Fibroblast of mammary gland (primary cell): ENCODE measurements at regions not wholly inside any gene's neighbourhood (a gene's known extent, or its start where the extent isn't known, plus 50 kb on each side); places are given as distances from the start of the nearest gene placed in this dataset.

Experiments
- DNase-seq: peaks from one replicate; pipeline ENCODE4 v3.0.0-alpha.2; 2010; ENCODE audit warnings: low read depth
- H3K4me3 ChIP-seq: 2 replicates; pipeline ENCODE4 v1.5.1; 2011; ENCODE audit warnings: low read depth, mild to moderate bottlenecking, low read length, moderate library complexity; ENCODE audit not compliant: control insufficient read depth
- TF ChIP-seq, protein P1 (sequence below): conservative IDR thresholded peaks from 2 replicates; pipeline ENCODE4 v1.5.1; 2011; ENCODE audit warnings: low read depth, low read length, inconsistent platforms; ENCODE audit not compliant: control insufficient read depth, insufficient read depth

DNA sequence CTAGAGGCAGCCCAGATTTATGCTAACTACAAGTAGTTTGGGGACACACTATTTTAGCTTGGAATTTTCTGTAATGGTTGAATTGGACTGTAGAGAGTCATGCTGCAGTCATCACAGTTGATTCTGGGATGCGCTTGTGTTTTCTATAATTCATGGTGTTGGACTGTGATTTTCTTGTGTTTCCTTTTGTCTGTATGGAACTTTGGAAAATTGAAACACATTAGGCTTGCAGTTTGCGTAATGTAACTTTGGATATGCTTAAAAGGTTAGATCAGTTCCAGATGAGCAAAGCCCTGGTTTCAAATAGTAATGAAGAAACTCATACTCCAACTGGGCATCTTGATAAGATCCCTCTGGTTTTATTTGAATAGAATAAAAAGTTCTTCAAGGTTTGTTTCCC is 502.2 kb downstream of the ARL4A start:
- TF ChIP-seq, protein P1, sequence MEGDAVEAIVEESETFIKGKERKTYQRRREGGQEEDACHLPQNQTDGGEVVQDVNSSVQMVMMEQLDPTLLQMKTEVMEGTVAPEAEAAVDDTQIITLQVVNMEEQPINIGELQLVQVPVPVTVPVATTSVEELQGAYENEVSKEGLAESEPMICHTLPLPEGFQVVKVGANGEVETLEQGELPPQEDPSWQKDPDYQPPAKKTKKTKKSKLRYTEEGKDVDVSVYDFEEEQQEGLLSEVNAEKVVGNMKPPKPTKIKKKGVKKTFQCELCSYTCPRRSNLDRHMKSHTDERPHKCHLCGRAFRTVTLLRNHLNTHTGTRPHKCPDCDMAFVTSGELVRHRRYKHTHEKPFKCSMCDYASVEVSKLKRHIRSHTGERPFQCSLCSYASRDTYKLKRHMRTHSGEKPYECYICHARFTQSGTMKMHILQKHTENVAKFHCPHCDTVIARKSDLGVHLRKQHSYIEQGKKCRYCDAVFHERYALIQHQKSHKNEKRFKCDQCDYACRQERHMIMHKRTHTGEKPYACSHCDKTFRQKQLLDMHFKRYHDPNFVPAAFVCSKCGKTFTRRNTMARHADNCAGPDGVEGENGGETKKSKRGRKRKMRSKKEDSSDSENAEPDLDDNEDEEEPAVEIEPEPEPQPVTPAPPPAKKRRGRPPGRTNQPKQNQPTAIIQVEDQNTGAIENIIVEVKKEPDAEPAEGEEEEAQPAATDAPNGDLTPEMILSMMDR = no peak
- no peak overlapping the region for H3K4me3 ChIP-seq
- DNase-seq = peak; percentile 51

DNA sequence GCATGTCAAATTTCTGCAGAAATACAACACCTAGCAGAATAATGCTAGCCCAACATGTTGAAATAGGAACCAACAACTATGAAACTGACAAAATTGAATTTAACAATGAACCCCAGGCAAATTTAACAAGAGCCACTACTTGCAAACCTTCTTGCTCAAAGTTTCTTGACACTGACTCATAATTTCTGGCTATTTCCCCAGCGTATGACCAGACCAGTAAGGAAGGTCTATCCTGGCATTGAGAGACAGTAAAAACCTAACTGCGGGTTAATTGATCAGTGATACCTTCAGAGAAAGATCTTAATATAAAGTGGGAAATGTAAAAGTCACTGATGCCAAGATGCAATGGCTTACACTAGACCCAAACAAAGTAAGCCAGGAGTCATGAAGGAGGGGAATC is 510.1 kb downstream of the ARL4A start:
- H3K4me3 ChIP-seq = no peak overlapping the region
- DNase-seq = peak; percentile 67
- TF ChIP-seq, protein P1 = no peak

DNA sequence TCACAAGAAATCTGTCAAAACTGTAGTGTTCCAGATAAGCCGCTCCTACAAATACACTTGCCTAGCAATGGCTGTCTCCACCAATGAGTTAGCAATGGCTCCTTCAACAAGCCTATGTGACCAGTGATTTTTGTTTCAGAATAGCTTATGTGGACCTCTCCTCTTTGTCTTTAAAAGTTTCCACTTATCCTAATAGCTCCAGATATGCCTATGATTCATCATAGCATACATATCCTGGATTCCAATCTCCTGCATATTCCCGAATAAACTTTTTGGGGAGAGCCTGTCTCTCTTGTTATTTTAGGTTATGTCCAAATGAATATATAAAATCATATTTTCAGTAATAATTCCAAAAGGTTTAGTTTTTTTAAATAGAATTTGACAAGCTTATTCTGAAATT is 510.6 kb downstream of the ARL4A start:
- no peak for DNase-seq
- TF ChIP-seq, protein P1 = no peak
- no peak overlapping the region for H3K4me3 ChIP-seq

DNA sequence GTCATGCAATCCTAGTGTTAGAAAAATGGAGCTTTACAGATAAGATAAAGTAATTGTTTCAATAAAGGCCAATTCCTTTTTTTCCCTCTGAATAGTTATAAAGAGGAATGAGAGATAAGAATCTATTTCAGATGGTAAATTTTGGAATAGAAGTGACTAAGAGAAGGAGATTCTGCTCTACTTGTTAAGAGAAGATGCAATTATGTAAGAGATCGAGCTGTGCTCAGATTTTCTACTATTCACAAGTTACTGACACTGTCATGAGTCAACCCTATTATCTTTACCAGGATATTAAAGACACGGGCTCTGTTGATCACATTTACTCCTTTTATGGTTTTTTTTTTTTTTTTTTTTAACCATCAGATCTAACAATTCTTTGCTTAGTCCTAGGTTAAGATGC is 511.3 kb downstream of the ARL4A start:
- peak; percentile 71 for DNase-seq
- H3K4me3 ChIP-seq = no peak overlapping the region
- TF ChIP-seq, protein P1 = no peak

DNA sequence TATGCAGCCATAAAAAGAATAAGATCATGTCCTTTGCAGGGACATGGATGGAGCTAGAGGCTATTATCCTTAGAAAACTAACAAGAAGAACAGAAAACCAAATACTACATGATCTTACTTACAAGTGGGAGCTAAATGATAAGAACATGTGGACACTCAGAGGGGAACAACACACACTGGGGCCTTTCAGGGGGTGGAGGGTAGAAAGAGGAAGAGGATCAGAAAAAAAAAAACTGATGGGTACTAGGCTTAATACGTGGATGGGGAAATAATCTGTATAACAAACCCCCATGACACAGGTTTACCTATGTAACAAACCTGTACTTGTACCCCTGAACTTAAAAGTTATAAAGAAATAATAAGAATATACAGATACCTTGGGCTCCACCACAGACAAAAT is 514.2 kb downstream of the ARL4A start:
- TF ChIP-seq, protein P1 = no peak
- H3K4me3 ChIP-seq = no peak overlapping the region
- no peak for DNase-seq

DNA sequence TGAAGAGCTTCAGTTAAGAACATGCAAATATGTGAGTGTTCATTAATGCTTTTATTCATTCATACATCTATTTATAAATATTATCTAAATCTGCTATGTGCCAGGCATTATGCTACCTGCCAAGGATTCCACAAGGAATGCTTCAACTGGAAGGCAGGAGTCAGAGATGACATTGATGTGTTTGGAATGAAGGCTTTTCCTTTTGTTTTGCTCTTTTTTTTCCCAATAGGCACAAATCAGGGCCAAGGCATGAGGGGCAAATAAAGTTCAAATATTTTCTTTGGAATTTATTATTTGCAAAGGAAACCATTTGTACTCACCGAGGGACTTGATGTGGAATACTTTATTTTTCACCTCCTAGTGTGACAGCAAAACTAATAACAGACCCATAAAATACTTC is 530.3 kb downstream of the ARL4A start:
- DNase-seq = no peak
- no peak overlapping the region for H3K4me3 ChIP-seq
- TF ChIP-seq, protein P1 = no peak

DNA sequence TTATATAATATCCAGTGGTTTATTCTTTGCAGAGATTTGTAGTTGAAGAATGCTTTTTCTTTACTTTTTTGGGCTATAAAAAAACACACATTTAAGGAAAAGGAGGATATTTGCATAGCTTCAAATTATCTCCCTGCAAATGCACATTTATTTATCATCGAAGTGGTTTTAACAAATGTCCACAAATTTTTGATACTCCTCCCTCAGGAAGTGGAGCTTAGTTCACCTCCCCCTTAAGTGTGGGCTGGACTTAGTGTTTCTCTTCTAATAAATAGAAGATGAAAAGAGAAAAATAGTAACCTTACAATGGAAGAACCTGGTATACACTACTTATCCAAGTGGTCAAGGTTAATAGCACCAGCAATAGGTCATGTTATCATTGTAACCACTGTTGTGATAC is 537.6 kb downstream of the ARL4A start:
- DNase-seq = no peak
- no peak overlapping the region for H3K4me3 ChIP-seq
- TF ChIP-seq, protein P1 = no peak
